HCT116 (cell line): ENCODE measurements at regions not wholly inside any gene's neighbourhood (a gene's known extent, or its start where the extent isn't known, plus 50 kb on each side); places are given as distances from the start of the nearest gene placed in this dataset.

Experiments
- ATAC-seq: fragments of 200-7000 bp; cut with Tn5 transposase; 2 replicates; pipeline ENCODE4 v1.9.1; 2020; ENCODE audit warnings: mild to moderate bottlenecking, moderate library complexity
- BruUV-seq: library from RNA; stranded (reverse); fragments of 400-500 nt; replicated peaks from 2 replicates; lab custom pipeline; 2021; lab: Mats Ljungman, UMichigan
- CTCF ChIA-PET: fragments of 300-600 bp; sonication (Branson Sonifier 250); formaldehyde crosslinking; loops from one replicate; lab custom pipeline; 2021; ENCODE audit warnings: antibody characterized with exemption; lab: Charles Lee
- POLR2A ChIA-PET: fragments of 300-600, 350-600 bp; sonication (Branson Sonifier 250); formaldehyde crosslinking; loops from one replicate; lab custom pipeline; 2021; ENCODE audit warnings: antibody characterized with exemption; lab: Charles Lee
- RAD21 ChIA-PET, 2 experiments: fragments of 300-600 bp; sonication (Branson Sonifier 250); formaldehyde crosslinking; loops; one replicate each; lab custom pipeline; 2023; ENCODE audit warnings: low total read pairs in 2 of 2; ENCODE audit not compliant: uncharacterized antibody in 2 of 2, unreplicated experiment in 2 of 2, low non-redundant PET in 1 of 2; lab: Charles Lee
- DNase-seq: peaks from one replicate; pipeline ENCODE4 v3.0.0-alpha.2; 2010; ENCODE audit warnings: low read depth, low spot score
- H2AFZ ChIP-seq: fragments of 200-600 bp; shearing (Covaris generic), sonication (generic); 2 replicates; pipeline ENCODE4 v1.6.1; 2017; ENCODE audit warnings: low read depth, mixed run types, mixed read lengths, antibody characterized with exemption, low read length; ENCODE audit not compliant: poor library complexity, severe bottlenecking
- H3K27ac ChIP-seq: 2 replicates; pipeline ENCODE4 v1.5.1; 2012; ENCODE audit warnings: low read depth, low read length
- H3K27me3 ChIP-seq: fragments of 200-600 bp; sonication (generic); 2 replicates; pipeline ENCODE4 v1.6.1; 2016; ENCODE audit warnings: mixed run types, low read length, mixed read lengths; ENCODE audit not compliant: insufficient read depth
- H3K36me3 ChIP-seq, 2 experiments: fragments of 200-500 bp in 1 of 2; fragments of 200-600 bp in 1 of 2; sonication (Bioruptor generic) in 1 of 2; sonication (generic) in 1 of 2; 2 replicates each; pipeline versions ENCODE4 v1.5.1 to v1.6.1; 2014 to 2016; ENCODE audit warnings: low read length in 2 of 2, inconsistent platforms in 1 of 2, mixed read lengths in 1 of 2, mixed run types in 1 of 2; ENCODE audit not compliant: insufficient read depth in 2 of 2, control insufficient read depth in 1 of 2
- H3K4me1 ChIP-seq, 2 experiments: fragments of 200-600 bp in 1 of 2; sonication (generic) in 1 of 2; 2 replicates each; pipeline versions ENCODE4 v1.5.1 to v1.6.1; 2012 to 2017; ENCODE audit warnings: low read length in 2 of 2, inconsistent platforms in 1 of 2, mild to moderate bottlenecking in 1 of 2, mixed read lengths in 1 of 2, mixed run types in 1 of 2, moderate library complexity in 1 of 2; ENCODE audit not compliant: insufficient read depth in 2 of 2, control insufficient read depth in 1 of 2
- H3K4me2 ChIP-seq: fragments of 200-600 bp; sonication (generic); 2 replicates; pipeline ENCODE4 v1.6.1; 2017; ENCODE audit warnings: mixed run types, low read length, mixed read lengths
- H3K4me3 ChIP-seq, 2 experiments: fragments of 200-600 bp in 1 of 2; sonication (generic) in 1 of 2; replicated peaks in 1 of 2; 2 replicates each; pipeline ENCODE4 v1.5.1; 2011 to 2016; ENCODE audit warnings: low read length in 2 of 2, control low read depth in 1 of 2, low read depth in 1 of 2, mild to moderate bottlenecking in 1 of 2, mixed read lengths in 1 of 2, mixed run types in 1 of 2
- H3K79me2 ChIP-seq: fragments of 200-600 bp; sonication (generic); 2 replicates; pipeline ENCODE4 v1.6.1; 2017; ENCODE audit warnings: mild to moderate bottlenecking, mixed run types, low read length, moderate library complexity, mixed read lengths; ENCODE audit not compliant: insufficient read depth
- H3K9ac ChIP-seq: fragments of 200-600 bp; sonication (generic); 2 replicates; pipeline ENCODE4 v1.6.1; 2016; ENCODE audit warnings: low read length, mixed read lengths
- H3K9me2 ChIP-seq: fragments of 200-600 bp; sonication (generic), shearing (Covaris generic); 2 replicates; pipeline ENCODE4 v1.6.1; 2017; ENCODE audit warnings: mixed run types, mild to moderate bottlenecking, moderate library complexity; ENCODE audit not compliant: insufficient read depth
- H3K9me3 ChIP-seq, 2 experiments: fragments of 200-500 bp in 1 of 2; fragments of 200-600 bp in 1 of 2; sonication (Bioruptor generic) in 1 of 2; sonication (generic) in 1 of 2; 2 replicates each; pipeline ENCODE4 v1.6.1; 2014 to 2017; ENCODE audit warnings: low read length in 2 of 2, mixed read lengths in 2 of 2, inconsistent platforms in 1 of 2, low read depth in 1 of 2, mild to moderate bottlenecking in 1 of 2, mixed run types in 1 of 2, moderate library complexity in 1 of 2; ENCODE audit not compliant: control insufficient read depth in 1 of 2, insufficient read depth in 1 of 2
- H4K20me1 ChIP-seq: fragments of 200-600 bp; sonication (generic), shearing (Covaris generic); 2 replicates; pipeline ENCODE4 v1.6.1; 2017; ENCODE audit warnings: mixed run types, mild to moderate bottlenecking, moderate library complexity; ENCODE audit not compliant: insufficient read depth
- CEBPB ChIP-seq: IDR thresholded peaks from 2 replicates; pipeline ENCODE4 v1.6.1; 2012; ENCODE audit warnings: low read depth
- EZH2phosphoT487 ChIP-seq: fragments of 200-600 bp; IDR thresholded peaks from 2 replicates; pipeline ENCODE4 v1.6.1; 2018; ENCODE audit warnings: antibody characterized with exemption, borderline replicate concordance
- FOSL1 ChIP-seq: IDR thresholded peaks from 2 replicates; pipeline ENCODE4 v1.6.1; 2012; ENCODE audit warnings: low read depth
- REST ChIP-seq: IDR thresholded peaks from 2 replicates; pipeline ENCODE4 v1.6.1; 2012; ENCODE audit warnings: low read depth
- SIN3A ChIP-seq: IDR thresholded peaks from 2 replicates; pipeline ENCODE4 v1.6.1; 2012; ENCODE audit warnings: low read depth
- intact Hi-C: fragments of 100-400 bp; cut with micrococcal nuclease; formaldehyde crosslinking; loops from 2 replicates; pipeline ENCODE4 v1.10.0; 2022
- TF ChIP-seq, protein P1 (sequence below): IDR thresholded peaks from 2 replicates; pipeline ENCODE4 v1.6.1; 2011; ENCODE audit warnings: mild to moderate bottlenecking, low read length, moderate library complexity; ENCODE audit not compliant: insufficient replicate concordance; ENCODE audit errors: extremely low read depth

DNA sequence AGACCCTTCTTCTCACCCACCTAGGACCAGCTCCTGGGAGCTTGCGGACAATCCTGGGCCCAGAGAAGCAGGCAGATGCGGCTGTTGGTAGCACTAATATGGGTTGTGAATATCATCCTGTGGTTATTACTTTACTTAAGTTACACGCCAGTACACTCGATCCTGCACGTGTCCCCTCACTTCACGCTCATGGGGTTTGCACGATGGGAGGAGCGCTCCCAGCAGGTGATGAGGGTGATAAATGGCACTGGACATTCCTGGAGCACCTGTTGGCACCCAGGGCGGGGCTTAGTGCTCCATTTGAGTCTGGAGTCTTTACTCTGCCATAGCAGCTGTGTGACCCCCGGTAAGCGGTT, 335.1 kb downstream of the PREX1 start:
- BruUV-seq, result no TSS peak
- no peak overlapping the region for H3K4me2 ChIP-seq
- peaks cover 0 to 10% of the 10 kb centered on the region in 2 experiments; a peak in 2 of 4 replicates for H3K4me1 ChIP-seq
- ChIA-PET CTCF (no interaction called here), RAD21 (no interaction called here), POLR2A (no interaction called here)
- H3K79me2 ChIP-seq, result no peaks in the 10 kb centered on the region
- H3K4me3 ChIP-seq, result no peak overlapping the region
- DNase-seq (no peak), ATAC-seq (no peak)
- no peak overlapping the region for H3K9ac ChIP-seq
- intact Hi-C loops, result no loop called here
- H3K9me2 ChIP-seq, result no peaks in the 10 kb centered on the region
- no peak overlapping the region for H2AFZ ChIP-seq
- TF ChIP-seq SIN3A (no peak), FOSL1 (no peak), EZH2phosphoT487 (no peak), REST (no peak), CEBPB (no peak)
- TF ChIP-seq, protein P1, sequence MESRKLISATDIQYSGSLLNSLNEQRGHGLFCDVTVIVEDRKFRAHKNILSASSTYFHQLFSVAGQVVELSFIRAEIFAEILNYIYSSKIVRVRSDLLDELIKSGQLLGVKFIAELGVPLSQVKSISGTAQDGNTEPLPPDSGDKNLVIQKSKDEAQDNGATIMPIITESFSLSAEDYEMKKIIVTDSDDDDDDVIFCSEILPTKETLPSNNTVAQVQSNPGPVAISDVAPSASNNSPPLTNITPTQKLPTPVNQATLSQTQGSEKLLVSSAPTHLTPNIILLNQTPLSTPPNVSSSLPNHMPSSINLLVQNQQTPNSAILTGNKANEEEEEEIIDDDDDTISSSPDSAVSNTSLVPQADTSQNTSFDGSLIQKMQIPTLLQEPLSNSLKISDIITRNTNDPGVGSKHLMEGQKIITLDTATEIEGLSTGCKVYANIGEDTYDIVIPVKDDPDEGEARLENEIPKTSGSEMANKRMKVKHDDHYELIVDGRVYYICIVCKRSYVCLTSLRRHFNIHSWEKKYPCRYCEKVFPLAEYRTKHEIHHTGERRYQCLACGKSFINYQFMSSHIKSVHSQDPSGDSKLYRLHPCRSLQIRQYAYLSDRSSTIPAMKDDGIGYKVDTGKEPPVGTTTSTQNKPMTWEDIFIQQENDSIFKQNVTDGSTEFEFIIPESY, result no peak
- no peak overlapping the region for H3K27ac ChIP-seq
- H3K27me3 ChIP-seq, result peaks cover 11% of the 10 kb centered on the region
- H3K36me3 ChIP-seq, result no peaks in the 10 kb centered on the region
- no peaks in the 10 kb centered on the region for H3K9me3 ChIP-seq
- no peaks in the 10 kb centered on the region for H4K20me1 ChIP-seq
